HG03575 (cell line): ENCODE measurements at regions not wholly inside any gene's neighbourhood (a gene's known extent, or its start where the extent isn't known, plus 50 kb on each side); places are given as distances from the start of the nearest gene placed in this dataset.
"Not testable (repeated sequence)": the region's sequence is repeated elsewhere in the genome, so short reads cannot be mapped to it uniquely, and the experiment has no call there.

Experiments used
- ATAC-seq: cut with Tn5 transposase; IDR thresholded peaks from one replicate; pipeline ENCODE4 v1.9.1; 2021; ENCODE audit not compliant: unreplicated experiment, insufficient number of reproducible peaks, low FRiP score; ENCODE audit errors: extremely low read depth

DNA sequence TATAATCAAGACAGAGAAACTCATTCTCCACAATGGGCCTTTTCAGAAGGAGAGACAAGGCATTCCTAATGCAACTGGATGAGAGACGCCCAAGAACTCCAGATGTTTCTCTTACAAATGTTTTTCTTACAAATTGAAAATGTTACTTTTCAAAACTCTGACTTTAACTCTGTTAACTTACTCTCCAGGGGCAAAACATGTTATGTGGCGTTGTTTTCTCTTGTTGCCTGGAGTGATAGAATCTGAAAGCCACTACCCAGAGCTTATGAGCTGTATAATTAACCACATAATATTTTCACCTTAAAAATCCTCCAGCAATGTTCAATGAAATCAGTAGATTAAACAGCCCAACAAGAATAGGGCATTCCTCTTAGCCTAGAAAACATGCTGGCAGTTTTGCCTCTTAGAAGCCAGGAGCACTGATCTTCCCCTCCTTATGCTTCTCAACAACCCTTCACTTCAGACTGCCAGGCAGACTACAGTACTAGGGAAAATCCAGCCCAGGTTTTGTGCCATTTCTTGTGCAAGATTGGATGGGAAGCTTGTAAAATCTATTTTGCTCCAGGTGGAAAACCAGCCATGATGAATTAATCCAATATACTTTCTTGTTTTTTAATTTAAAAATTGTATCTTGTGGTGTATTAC lies 186.7 kb upstream of the GADL1 start:
- no peak for ATAC-seq

- ATAC-seq, result no peak
These were observed 191.7 kb upstream of the GADL1 start for GRCh38 chr3:31086148-31086547.

DNA sequence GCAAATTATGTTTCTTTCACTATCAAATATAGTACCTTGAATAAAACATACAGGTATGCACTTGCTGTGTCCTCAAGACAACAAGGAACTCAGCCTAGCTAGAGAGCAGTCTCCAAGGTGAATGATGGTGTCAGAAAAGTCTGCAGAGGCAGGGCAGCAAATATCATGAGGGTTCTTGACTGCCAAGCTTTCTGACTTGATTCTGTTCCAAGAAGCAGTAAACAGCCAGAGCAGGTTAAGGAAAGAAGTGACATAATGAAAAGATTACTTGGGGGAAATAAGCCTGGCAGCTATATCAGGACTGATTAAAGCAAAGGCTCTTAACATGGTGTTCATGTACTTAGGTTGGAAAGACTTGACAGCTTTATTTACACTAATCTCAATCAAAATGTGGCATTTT lies 192.2 kb upstream of the GADL1 start:
- no peak for ATAC-seq

DNA sequence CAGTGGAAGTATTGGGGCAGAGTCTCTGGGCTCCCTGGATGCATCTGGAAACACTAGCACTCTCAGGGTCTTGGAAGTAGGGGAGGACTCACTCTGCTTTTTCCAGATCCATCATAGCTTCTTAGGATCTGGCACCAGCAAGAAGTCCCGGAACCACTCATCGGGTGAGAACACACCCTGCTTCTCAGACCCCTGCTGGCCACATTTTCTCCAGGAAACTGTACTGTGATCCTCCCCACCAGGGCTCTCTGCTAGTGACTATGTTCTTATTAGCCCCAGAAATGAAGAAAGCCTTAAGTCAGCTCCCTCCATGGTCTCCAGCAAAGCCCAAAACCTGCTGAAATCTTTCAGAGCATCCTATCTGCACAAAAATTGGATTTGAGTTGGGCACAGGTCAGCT lies 197.3 kb upstream of the GADL1 start:
- no peak for ATAC-seq

DNA sequence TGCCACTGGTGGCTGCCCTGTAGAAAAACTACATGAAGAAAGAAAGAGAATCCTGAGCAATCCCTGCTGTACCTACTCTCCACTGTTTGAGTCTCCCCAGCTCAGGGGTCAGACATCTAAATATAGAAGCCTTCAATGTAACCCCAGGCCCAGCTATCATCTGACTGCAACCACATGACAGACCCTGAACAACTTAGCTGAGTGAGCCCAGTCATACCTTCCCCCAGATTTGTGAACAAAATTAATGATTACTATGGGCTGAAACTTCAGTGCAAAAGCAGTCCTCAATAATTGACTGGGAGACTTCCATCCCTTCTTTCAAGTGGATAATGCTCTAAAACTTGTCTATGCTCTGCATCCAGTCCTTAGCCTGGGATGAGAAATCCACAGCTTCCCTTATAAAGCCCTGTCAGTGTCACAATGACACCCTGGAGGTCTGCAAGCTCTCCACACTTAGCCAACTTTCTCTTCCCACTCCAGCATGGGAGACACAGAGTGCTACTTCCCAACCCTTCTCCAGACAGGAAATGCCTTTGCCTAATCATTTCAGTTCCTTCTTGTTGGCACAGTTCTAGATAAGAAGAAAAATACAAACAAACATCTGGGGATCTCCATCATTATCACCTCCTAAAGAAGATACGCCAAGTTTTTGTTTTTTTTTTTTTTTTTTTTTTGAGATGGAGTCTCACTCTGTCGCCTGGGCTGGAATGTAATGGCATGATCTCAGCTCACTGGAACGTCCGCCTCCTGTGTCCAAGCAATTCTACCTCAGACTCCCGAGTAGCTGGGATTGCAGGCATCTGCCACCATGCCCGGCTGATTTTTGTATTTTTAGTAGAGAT lies 198.5 kb upstream of the GADL1 start:
- no peak for ATAC-seq

DNA sequence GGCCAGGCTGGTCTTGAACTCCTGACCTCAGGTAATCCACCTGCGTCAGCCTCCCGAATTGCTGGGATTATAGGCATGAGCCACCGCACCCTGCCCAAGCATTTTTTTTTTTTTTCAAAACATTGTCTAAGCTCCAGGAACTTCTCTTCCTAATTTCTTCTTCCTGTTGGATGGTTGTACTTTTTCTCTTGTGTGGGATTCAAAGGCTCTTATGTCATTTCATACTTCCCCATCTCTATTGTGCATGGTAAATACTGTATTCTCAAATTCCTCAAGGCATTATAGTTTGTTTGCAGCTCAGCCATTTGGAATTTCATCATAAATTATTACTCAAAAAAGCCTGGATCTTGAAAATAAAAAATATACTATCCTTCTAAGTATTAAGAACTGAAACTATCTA lies 199.1 kb upstream of the GADL1 start:
- no peak for ATAC-seq

DNA sequence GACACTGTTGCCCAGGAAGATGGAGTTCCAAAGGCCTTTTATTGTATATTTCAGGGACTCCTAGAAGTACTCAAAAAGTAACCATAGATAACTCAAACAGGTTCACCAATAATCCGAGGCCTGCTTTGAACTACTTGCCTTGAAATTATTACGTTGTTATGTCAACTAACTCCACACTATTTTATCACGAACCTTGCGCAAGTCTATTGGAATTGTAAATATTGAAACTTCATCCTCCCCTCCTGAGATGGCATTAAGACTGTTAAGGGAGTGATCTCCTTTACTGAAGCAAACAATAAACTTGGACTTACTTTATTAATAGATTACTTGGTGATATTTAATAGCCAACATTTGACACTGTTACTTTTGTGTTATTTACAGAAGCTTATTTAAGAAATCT lies 199.6 kb upstream of the GADL1 start:
- ATAC-seq, result no peak

GRCh38 chr3:31095255-31095654 lies 200.8 kb upstream of the GADL1 start:
- ATAC-seq, result no peak

DNA sequence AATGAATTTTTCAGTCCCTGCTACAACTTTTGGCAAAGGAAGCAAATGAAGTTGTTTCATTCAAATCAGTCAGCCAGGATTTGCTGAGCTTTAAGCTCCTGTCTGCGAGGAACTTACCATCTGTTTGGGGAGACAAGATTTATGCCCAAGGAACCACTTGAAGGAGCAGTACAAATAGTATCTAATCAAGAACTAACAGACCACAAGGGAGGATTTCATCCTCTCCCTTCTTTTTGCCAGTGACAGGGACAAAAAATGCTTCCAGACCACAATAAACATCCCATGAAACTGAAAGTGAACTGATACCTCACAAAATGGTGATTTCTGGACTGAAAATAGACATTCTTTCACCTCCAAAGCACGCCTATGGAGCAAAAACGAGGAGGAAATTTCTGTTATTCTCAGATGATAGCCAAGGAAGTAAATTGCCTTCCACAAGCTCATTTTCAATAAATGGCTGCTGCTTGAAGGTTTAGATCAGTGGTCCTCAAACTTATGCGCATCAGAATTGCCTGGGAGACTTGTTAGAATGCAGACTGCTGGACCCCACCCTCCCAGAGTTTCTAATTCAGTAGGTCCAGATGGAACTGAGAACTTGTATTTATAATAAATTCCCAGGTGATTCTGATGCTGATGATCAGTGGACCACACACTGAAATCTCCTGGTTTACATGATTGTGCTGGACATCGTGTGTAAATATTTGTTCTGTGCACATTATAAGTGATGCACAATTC lies 202.4 kb upstream of the GADL1 start:
- no peak for ATAC-seq

- no peak for ATAC-seq
These were observed 206.1 kb upstream of the GADL1 start for GRCh38 chr3:31100519-31100918.

GRCh38 chr3:31101285-31101684 lies 206.8 kb upstream of the GADL1 start:
- not testable (repeated sequence) for ATAC-seq

- no peak for ATAC-seq
These were observed 207.9 kb upstream of the GADL1 start for GRCh38 chr3:31102196-31102879.

GRCh38 chr3:31103181-31103580 lies 208.7 kb upstream of the GADL1 start:
- no peak for ATAC-seq

GRCh38 chr3:31103623-31104180 lies 209.2 kb upstream of the GADL1 start:
- ATAC-seq, result no peak

DNA sequence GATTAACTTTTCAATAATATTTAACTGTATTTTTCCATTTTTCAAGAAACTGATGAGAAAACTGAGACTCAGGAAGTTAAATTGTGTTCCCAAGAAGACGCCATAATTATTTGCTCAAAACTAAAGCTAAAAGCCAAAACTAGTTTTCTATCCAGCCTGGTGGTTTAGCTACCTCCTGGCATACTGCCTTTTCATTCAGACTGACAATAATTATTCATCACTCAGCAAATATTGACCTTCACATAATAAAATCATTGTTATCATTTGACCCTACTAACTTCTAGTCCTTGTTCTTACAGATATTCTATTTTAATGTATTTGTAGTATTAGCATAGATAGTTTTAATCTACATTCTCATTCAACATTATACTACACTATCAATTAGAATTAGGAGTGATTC lies 210.6 kb upstream of the GADL1 start:
- no peak for ATAC-seq

DNA sequence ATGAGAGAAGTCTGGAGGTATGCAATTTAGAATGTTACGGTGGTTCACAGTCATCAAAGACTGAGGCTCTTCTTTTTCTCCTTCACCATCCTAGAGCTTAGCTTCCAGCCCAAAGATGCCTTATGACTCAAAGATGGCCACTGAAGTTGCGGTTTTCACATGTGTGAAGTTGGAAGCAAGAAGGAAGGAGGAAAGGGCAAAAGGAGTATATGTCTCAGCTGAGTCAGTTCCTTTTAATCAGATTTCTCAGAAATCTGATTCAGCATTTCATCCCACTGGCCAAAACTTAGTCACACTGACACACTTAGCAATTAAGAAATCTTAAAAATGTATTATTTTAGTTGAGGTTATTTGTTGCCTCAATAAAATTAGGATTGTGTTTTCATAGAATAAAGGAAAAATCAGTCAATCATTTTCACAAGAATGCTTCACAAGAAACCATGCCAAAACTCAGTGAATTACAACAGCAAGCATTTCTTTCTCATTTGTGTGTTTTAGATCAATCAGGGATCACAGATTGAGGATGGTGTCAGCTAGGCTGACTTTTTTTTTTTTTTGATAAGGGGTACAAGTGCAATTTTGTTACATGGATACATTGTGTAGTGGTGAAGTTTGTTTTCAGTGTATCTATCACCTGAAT lies 211.1 kb upstream of the GADL1 start:
- ATAC-seq, result no peak

- no peak for ATAC-seq
These were observed 211.7 kb upstream of the GADL1 start for GRCh38 chr3:31106204-31106603.

DNA sequence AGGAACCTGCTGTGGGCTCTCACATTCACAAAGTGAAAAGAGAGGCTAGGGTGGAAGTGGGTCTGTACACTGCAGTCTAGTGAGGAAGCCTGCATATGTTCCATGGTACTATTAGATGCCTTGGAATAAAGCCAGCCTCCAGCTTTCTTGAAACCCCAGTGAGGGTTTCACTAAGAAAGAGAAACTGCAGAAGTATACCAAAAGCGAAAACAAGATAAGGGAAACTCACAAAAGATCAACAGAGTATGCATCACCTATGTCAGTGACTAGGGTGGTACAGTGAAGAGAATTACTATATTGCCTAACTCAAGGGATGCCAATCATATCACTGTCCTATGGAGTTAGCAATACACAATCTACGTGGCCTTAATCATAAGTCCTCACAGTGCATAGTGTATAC lies 212.5 kb upstream of the GADL1 start:
- peak; percentile 98 for ATAC-seq

- ATAC-seq, result no peak
These were observed 220.4 kb upstream of the GADL1 start for GRCh38 chr3:31114929-31115283.
